GM19452 (cell line): ENCODE measurements at regions not wholly inside any gene's neighbourhood (a gene's known extent, or its start where the extent isn't known, plus 50 kb on each side); places are given as distances from the start of the nearest gene placed in this dataset.

Experiments
- ATAC-seq: cut with Tn5 transposase; IDR thresholded peaks from one replicate; pipeline ENCODE4 v1.9.1; 2021; ENCODE audit not compliant: unreplicated experiment

DNA sequence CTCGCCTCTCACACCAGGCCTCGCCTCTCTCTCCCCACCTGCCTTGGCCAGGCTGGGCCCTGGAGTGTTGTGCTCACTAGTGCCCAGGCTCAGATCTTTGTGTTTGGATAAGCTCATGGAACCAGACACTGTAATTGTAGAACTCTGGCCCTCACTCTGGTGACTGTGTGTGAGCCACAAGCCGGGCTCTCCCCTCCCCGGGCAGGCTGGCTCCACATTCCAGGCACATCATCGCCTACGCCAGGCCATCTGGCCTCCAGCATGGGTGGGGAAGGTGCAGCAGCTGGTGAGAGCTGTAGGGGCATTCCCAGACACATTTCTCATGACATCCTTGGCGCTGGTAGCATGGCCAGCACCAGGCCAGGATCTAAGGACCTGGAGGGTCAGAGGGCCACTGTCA lies 202.3 kb downstream of the RAB11FIP4 start:
- ATAC-seq, result no peak

DNA sequence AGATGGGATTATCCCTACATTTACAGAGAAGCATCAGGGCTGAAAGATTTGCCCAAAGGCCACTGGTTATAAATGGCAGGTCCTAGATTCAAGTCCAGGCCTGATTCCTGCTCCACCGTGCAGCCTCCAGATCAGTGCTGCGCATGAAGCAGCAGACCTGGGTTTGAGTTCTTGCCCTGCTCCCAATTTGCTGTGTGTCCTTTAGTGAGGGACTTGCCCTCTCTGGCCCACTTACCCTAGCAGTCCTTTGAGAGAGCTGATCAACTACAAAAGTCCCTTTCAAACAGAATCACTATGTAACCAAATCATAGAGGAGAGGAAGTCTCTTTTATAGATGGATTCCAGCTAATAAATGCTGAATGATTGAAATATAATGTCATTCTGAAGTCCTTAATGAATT lies 200.4 kb downstream of the RAB11FIP4 start:
- no peak for ATAC-seq

DNA sequence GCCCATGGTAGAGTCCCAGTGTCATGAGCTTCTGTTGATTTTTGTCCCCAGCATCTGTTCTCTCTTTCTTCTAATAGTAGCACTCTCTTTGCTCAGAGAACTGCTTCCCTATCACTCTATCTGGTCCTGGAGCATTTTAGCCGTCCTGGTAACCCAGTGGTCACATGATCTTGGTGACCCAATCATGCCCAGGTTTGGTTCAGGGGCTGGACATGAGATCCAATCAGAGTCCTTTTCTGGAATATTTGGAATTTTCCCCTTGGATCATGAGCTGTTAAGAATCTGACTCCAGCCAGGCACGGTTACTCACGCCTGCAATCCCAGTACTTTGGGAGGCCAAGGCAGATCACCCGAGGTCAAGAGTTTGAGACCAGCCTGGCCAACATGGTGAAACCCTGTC lies 197.0 kb downstream of the RAB11FIP4 start:
- no peak for ATAC-seq

DNA sequence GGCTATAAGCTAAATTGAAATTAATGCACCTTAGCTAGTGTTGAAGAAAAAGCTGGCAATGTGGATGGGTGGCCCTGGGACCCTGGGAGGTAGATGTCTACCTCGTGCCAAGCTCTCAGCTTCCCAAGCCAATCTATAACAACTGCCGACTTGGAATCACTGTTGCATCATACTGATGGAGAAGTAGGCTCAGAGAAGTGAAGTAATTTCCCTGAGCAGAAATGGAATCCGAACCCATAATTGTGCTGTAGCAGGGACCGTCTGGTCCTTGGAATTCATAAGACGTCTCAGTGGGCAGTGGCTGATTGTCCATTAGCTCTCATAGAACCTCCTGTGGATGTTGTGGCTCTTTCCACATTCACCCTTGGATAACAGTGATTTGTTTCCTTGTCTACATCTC lies 196.6 kb downstream of the RAB11FIP4 start:
- no peak for ATAC-seq
